ENCODE measurements at regions not wholly inside any gene's neighbourhood (a gene's known extent, or its start where the extent isn't known, plus 50 kb on each side); places are given as distances from the start of the nearest gene placed in this dataset.

- peaks cover 10 to 24% (median 21%) of the 10 kb centered on the region in 3 donors for H3K4me1 Mint-ChIP-seq
- DNase-seq = no peak
- H3K4me1 ChIP-seq (ENCODE audit: control insufficient read depth in 1 of 2, extremely low read depth in 1 of 2, insufficient read depth in 2 of 2, low read length in 2 of 2) = peaks cover 10 to 21% of the 10 kb centered on the region in 2 experiments
- CTCF ChIA-PET = no interaction called here
- H3K27me3 ChIP-seq (replicated peaks in 1 of 2; ENCODE audit: control insufficient read depth in 2 of 2, extremely low read depth in 1 of 2, insufficient read depth in 2 of 2, low read length in 1 of 2) = no peaks in the 10 kb centered on the region
- peaks cover 13 to 41% (median 20%) of the 10 kb centered on the region in 3 donors for H3K9me3 Mint-ChIP-seq
- peaks cover 0 to 2% of the 10 kb centered on the region in 2 donors for H3K36me3 ChIP-seq (ENCODE audit: control insufficient read depth in 2 of 2, extremely low read depth in 1 of 2, insufficient read depth in 1 of 2, low read length in 1 of 2)
- POLR2A ChIA-PET = no interaction called here
- H3K4me3 Mint-ChIP-seq = no peak overlapping the region
- peaks cover 7% of the 10 kb centered on the region for H3K36me3 Mint-ChIP-seq
- H3K27me3 Mint-ChIP-seq = peaks cover 0 to 5% of the 10 kb centered on the region in 2 donors
- no peak overlapping the region for H3K27ac ChIP-seq (ENCODE audit: low read length)
- peaks cover 3% of the 10 kb centered on the region for H3K9me3 ChIP-seq
- ATAC-seq (replicated peaks in 1 of 4) = no peak
- H3K4me3 ChIP-seq (ENCODE audit: control insufficient read depth in 1 of 2, extremely low read depth in 1 of 2, low read length in 1 of 2) = no peak overlapping the region
- no peak overlapping the region for H3K27ac Mint-ChIP-seq
Measured at GRCh38 chr2:12862541-12862940, 145.8 kb downstream of the TRIB2 start.

- Mint-ChIP-seq H3K4me1 (peaks cover 10 to 24% (median 21%) of the 10 kb centered on the region in 3 donors), H3K9me3 (peaks cover 13 to 41% (median 20%) of the 10 kb centered on the region in 3 donors), H3K27ac (no peak overlapping the region), H3K4me3 (no peak overlapping the region), H3K36me3 (peaks cover 7% of the 10 kb centered on the region), H3K27me3 (peaks cover 0 to 5% of the 10 kb centered on the region in 2 donors)
- peaks cover 0 to 2% of the 10 kb centered on the region in 2 experiments for H3K27me3 ChIP-seq (replicated peaks in 1 of 2; ENCODE audit: control insufficient read depth in 2 of 2, extremely low read depth in 1 of 2, insufficient read depth in 2 of 2, low read length in 1 of 2)
- H3K9me3 ChIP-seq = peaks cover 3% of the 10 kb centered on the region
- ChIA-PET CTCF (no interaction called here), POLR2A (no interaction called here)
- no peak overlapping the region for H3K27ac ChIP-seq (ENCODE audit: low read length)
- ATAC-seq (replicated peaks in 1 of 4) (no peak), DNase-seq (no peak)
- peaks cover 0 to 2% of the 10 kb centered on the region in 2 donors for H3K36me3 ChIP-seq (ENCODE audit: control insufficient read depth in 2 of 2, extremely low read depth in 1 of 2, insufficient read depth in 1 of 2, low read length in 1 of 2)
- H3K4me3 ChIP-seq (ENCODE audit: control insufficient read depth in 1 of 2, extremely low read depth in 1 of 2, low read length in 1 of 2) = no peak overlapping the region
- H3K4me1 ChIP-seq (ENCODE audit: control insufficient read depth in 1 of 2, extremely low read depth in 1 of 2, insufficient read depth in 2 of 2, low read length in 2 of 2) = peaks cover 0 to 13% of the 10 kb centered on the region in 2 experiments
- 67% methylated on average over 1 of the region's 2 CpGs for WGBS (ENCODE audit: insufficient coverage)
Measured at GRCh38 chr2:12863937-12864336, 147.2 kb downstream of the TRIB2 start.

- Histone ChIP-seq H3K4me3 (ENCODE audit: control insufficient read depth in 1 of 2, extremely low read depth in 1 of 2, low read length in 1 of 2) (no peak overlapping the region), H3K27ac (ENCODE audit: low read length) (no peak overlapping the region), H3K27me3 (replicated peaks in 1 of 2; ENCODE audit: control insufficient read depth in 2 of 2, extremely low read depth in 1 of 2, insufficient read depth in 2 of 2, low read length in 1 of 2) (peaks cover 0 to 2% of the 10 kb centered on the region in 2 experiments), H3K9me3 (peaks cover 3% of the 10 kb centered on the region), H3K36me3 (ENCODE audit: control insufficient read depth in 2 of 2, extremely low read depth in 1 of 2, insufficient read depth in 1 of 2, low read length in 1 of 2) (peaks cover 0 to 2% of the 10 kb centered on the region in 2 donors), H3K4me1 (ENCODE audit: control insufficient read depth in 1 of 2, extremely low read depth in 1 of 2, insufficient read depth in 2 of 2, low read length in 2 of 2) (no peaks in the 10 kb centered on the region)
- Mint-ChIP-seq H3K4me3 (no peak overlapping the region), H3K27me3 (peaks cover 4 to 12% of the 10 kb centered on the region in 2 donors), H3K9me3 (peaks cover 7 to 31% (median 20%) of the 10 kb centered on the region in 3 donors), H3K36me3 (peaks cover 7% of the 10 kb centered on the region), H3K4me1 (peaks cover 0 to 1% (median 0%) of the 10 kb centered on the region in 3 donors), H3K27ac (no peak overlapping the region)
- CTCF ChIA-PET = no interaction called here
- no peak for ATAC-seq (replicated peaks in 1 of 4)
- DNase-seq = no peak
- POLR2A ChIA-PET = no interaction called here
- no CpG with 5 or more reads among the region's 5 CpGs for WGBS (ENCODE audit: insufficient coverage)
Measured at GRCh38 chr2:12867631-12868287, 151.0 kb downstream of the TRIB2 start.

- DNase-seq (no peak), ATAC-seq (replicated peaks in 1 of 4) (no peak)
- Mint-ChIP-seq H3K27me3 (peaks cover 7 to 18% of the 10 kb centered on the region in 2 donors), H3K4me3 (no peak overlapping the region), H3K27ac (no peak overlapping the region), H3K4me1 (peaks cover 1 to 11% (median 4%) of the 10 kb centered on the region in 3 donors), H3K9me3 (peaks cover 0 to 8% (median 0%) of the 10 kb centered on the region in 3 donors), H3K36me3 (no peaks in the 10 kb centered on the region)
- Histone ChIP-seq H3K4me1 (ENCODE audit: control insufficient read depth in 1 of 2, extremely low read depth in 1 of 2, insufficient read depth in 2 of 2, low read length in 2 of 2) (no peaks in the 10 kb centered on the region), H3K27ac (ENCODE audit: low read length) (no peak overlapping the region), H3K36me3 (ENCODE audit: control insufficient read depth in 2 of 2, extremely low read depth in 1 of 2, insufficient read depth in 1 of 2, low read length in 1 of 2) (no peaks in the 10 kb centered on the region), H3K27me3 (replicated peaks in 1 of 2; ENCODE audit: control insufficient read depth in 2 of 2, extremely low read depth in 1 of 2, insufficient read depth in 2 of 2, low read length in 1 of 2) (peaks cover 3 to 10% of the 10 kb centered on the region in 2 experiments), H3K4me3 (ENCODE audit: control insufficient read depth in 1 of 2, extremely low read depth in 1 of 2, low read length in 1 of 2) (no peak overlapping the region), H3K9me3 (no peaks in the 10 kb centered on the region)
- POLR2A ChIA-PET = no interaction called here
- CTCF ChIA-PET = no interaction called here
- no CpG with 5 or more reads among the region's 1 CpG for WGBS (ENCODE audit: insufficient coverage)
Measured at GRCh38 chr2:12870692-12871091, 154.0 kb downstream of the TRIB2 start.

GRCh38 chr2:12871694-12872315 lies 155.1 kb downstream of the TRIB2 start:
- no peak overlapping the region for H3K4me3 Mint-ChIP-seq
- no peaks in the 10 kb centered on the region for H3K36me3 ChIP-seq (ENCODE audit: control insufficient read depth in 2 of 2, extremely low read depth in 1 of 2, insufficient read depth in 1 of 2, low read length in 1 of 2)
- ATAC-seq (replicated peaks in 1 of 4) = no peak
- ChIA-PET CTCF (interaction anchor here in 1 of 2 donors (0.7 kb wide), 1 partner anchor 115 kb away, joined by 3 read pairs; no protein-coding TSS in a partner anchor), POLR2A (no interaction called here)
- H3K4me1 Mint-ChIP-seq = peaks cover 1 to 11% (median 4%) of the 10 kb centered on the region in 3 donors
- no peaks in the 10 kb centered on the region for H3K9me3 Mint-ChIP-seq
- no peaks in the 10 kb centered on the region for H3K4me1 ChIP-seq (ENCODE audit: control insufficient read depth in 1 of 2, extremely low read depth in 1 of 2, insufficient read depth in 2 of 2, low read length in 2 of 2)
- H3K36me3 Mint-ChIP-seq = no peaks in the 10 kb centered on the region
- H3K27ac ChIP-seq (ENCODE audit: low read length) = no peak overlapping the region
- H3K27me3 Mint-ChIP-seq = peaks cover 7 to 17% of the 10 kb centered on the region in 2 donors
- H3K9me3 ChIP-seq = no peaks in the 10 kb centered on the region
- no peak overlapping the region for H3K4me3 ChIP-seq (ENCODE audit: control insufficient read depth in 1 of 2, extremely low read depth in 1 of 2, low read length in 1 of 2)
- 100% methylated on average over 1 of the region's 6 CpGs for WGBS (ENCODE audit: insufficient coverage)
- peaks cover 3 to 10% of the 10 kb centered on the region in 2 experiments for H3K27me3 ChIP-seq (replicated peaks in 1 of 2; ENCODE audit: control insufficient read depth in 2 of 2, extremely low read depth in 1 of 2, insufficient read depth in 2 of 2, low read length in 1 of 2)
- DNase-seq = no peak
- no peak overlapping the region for H3K27ac Mint-ChIP-seq

DNA sequence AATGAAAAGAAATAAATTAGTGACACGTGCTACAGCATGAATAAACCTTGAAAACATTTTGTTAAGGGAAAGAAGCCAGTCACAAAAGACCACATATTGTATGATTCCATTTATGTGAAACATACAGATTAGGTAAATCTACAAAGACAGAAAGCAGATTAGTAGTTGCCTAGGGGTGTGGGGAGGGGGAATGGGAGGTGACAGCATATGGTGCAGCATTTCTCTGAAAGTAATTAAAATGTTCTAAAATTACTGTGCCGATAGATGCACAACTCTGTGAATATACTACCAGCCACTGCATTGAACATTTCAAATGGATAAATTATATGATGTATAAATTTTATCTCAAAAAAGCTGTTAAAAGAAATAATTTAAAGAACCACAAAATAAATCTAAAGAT lies 161.0 kb downstream of the TRIB2 start:
- no CpG with 5 or more reads among the region's 2 CpGs for WGBS (ENCODE audit: insufficient coverage)
- Mint-ChIP-seq H3K4me1 (peaks cover 1 to 10% (median 4%) of the 10 kb centered on the region in 3 donors), H3K27ac (no peak overlapping the region), H3K9me3 (no peaks in the 10 kb centered on the region), H3K4me3 (no peak overlapping the region), H3K27me3 (peaks cover 3 to 6% of the 10 kb centered on the region in 2 donors), H3K36me3 (no peaks in the 10 kb centered on the region)
- Histone ChIP-seq H3K4me3 (ENCODE audit: control insufficient read depth in 1 of 2, extremely low read depth in 1 of 2, low read length in 1 of 2) (no peak overlapping the region), H3K9me3 (no peaks in the 10 kb centered on the region), H3K27me3 (replicated peaks in 1 of 2; ENCODE audit: control insufficient read depth in 2 of 2, extremely low read depth in 1 of 2, insufficient read depth in 2 of 2, low read length in 1 of 2) (peaks cover 2 to 10% of the 10 kb centered on the region in 2 experiments), H3K27ac (ENCODE audit: low read length) (no peak overlapping the region), H3K4me1 (ENCODE audit: control insufficient read depth in 1 of 2, extremely low read depth in 1 of 2, insufficient read depth in 2 of 2, low read length in 2 of 2) (no peaks in the 10 kb centered on the region), H3K36me3 (ENCODE audit: control insufficient read depth in 2 of 2, extremely low read depth in 1 of 2, insufficient read depth in 1 of 2, low read length in 1 of 2) (no peaks in the 10 kb centered on the region)
- ChIA-PET POLR2A (no interaction called here), CTCF (no interaction called here)
- ATAC-seq (replicated peaks in 1 of 4) = no peak
- no peak for DNase-seq

Data from T-cell (primary cell).